Right lobe of liver (tissue), 4 donors: ENCODE measurements at regions not wholly inside any gene's neighbourhood (a gene's known extent, or its start where the extent isn't known, plus 50 kb on each side); places are given as distances from the start of the nearest gene placed in this dataset.

Experiments used
- CTCF ChIP-seq, 4 donors: fragments of 200-600 bp in 3 of 4; fragments of 450-650 bp in 1 of 4; IDR thresholded peaks; one replicate each; pipeline versions ENCODE4 v1.5.1 to v1.8.0; 2016 to 2022; ENCODE audit warnings: antibody characterized with exemption in 4 of 4, mild to moderate bottlenecking in 2 of 4
- POLR2A ChIP-seq: fragments of 450-650 bp; IDR thresholded peaks from one replicate; pipeline ENCODE4 v1.6.1; 2017; ENCODE audit warnings: antibody characterized with exemption, mild to moderate bottlenecking
- donor health status: DM: no; HTN: no; CAD: no.
- donor health status: DM: no; HTN: no; CAD: no.
- donor health status: DM: no; HTN: yes; CAD: no.

- TF ChIP-seq CTCF (IDR thresholded peaks at IDR 0.05) = no peak
- no peak for TF ChIP-seq POLR2A
Observed at GRCh38 chrX:95382799-95383198, 1301.8 kb upstream of the DIAPH2 start.
